Endothelial cell of umbilical vein (primary cell): ENCODE measurements at regions not wholly inside any gene's neighbourhood (a gene's known extent, or its start where the extent isn't known, plus 50 kb on each side); places are given as distances from the start of the nearest gene placed in this dataset.

Experiments used
- BruUV-seq: library from RNA; stranded (reverse); fragments of 400-500 nt; replicated peaks from 2 replicates; lab custom pipeline; 2021; lab: Mats Ljungman, UMichigan
- CTCF ChIA-PET: fragments of 300-600, 350-600 bp; sonication (Branson Sonifier 250); formaldehyde crosslinking; loops from one replicate; lab custom pipeline; 2021; ENCODE audit warnings: antibody characterized with exemption, inconsistent platforms; lab: Charles Lee
- POLR2A ChIA-PET: fragments of 300-600, 350-600 bp; sonication (Branson Sonifier 250); formaldehyde crosslinking; loops from one replicate; lab custom pipeline; 2021; ENCODE audit warnings: antibody characterized with exemption, inconsistent platforms; lab: Charles Lee
- DNase-seq: peaks from one replicate; pipeline ENCODE4 v3.0.0-alpha.2; 2011; ENCODE audit warnings: low read depth, low spot score
- FAIRE-seq: peaks from 2 replicates; lab custom pipeline; 2011; peaks lifted over from hg19 to GRCh38; lab: Jason Lieb, UNC
- H2AFZ ChIP-seq: 2 replicates; pipeline ENCODE4 v1.6.0; 2012; ENCODE audit warnings: low read depth, low read length, control low read depth, inconsistent platforms
- H3K27ac ChIP-seq: 2 replicates; pipeline ENCODE4 v1.5.1; 2011; ENCODE audit warnings: low read depth, mild to moderate bottlenecking, control low read depth, low read length, moderate library complexity; ENCODE audit not compliant: insufficient read depth
- H3K27me3 ChIP-seq, 2 experiments: 2 replicates each; pipeline versions ENCODE4 v1.6.0 to v1.6.1; 2011; ENCODE audit warnings: low read length in 2 of 2, mixed read lengths in 1 of 2; ENCODE audit not compliant: control insufficient read depth in 2 of 2, insufficient read depth in 2 of 2
- H3K36me3 ChIP-seq, 2 experiments: 2 replicates in 1 of 2; 3 replicates in 1 of 2; pipeline ENCODE4 v1.5.1; 2011; ENCODE audit warnings: low read length in 2 of 2, mild to moderate bottlenecking in 1 of 2, moderate library complexity in 1 of 2; ENCODE audit not compliant: control insufficient read depth in 2 of 2, insufficient read depth in 2 of 2; ENCODE audit errors: extremely low read depth in 1 of 2
- H3K4me1 ChIP-seq: 3 replicates; pipeline ENCODE4 v1.5.1; 2011; ENCODE audit warnings: mild to moderate bottlenecking, low read length; ENCODE audit not compliant: control insufficient read depth, insufficient read depth; ENCODE audit errors: extremely low read depth
- H3K4me2 ChIP-seq: 2 replicates; pipeline ENCODE4 v1.6.1; 2011; ENCODE audit warnings: low read length, control low read depth, mixed read lengths; ENCODE audit not compliant: insufficient read depth
- H3K4me3 ChIP-seq, 3 experiments: fragments of 200-600 bp in 1 of 3; sonication (generic), shearing (Covaris generic) in 1 of 3; replicated peaks in 1 of 3; 2 replicates each; pipeline ENCODE4 v1.5.1; 2011 to 2016; ENCODE audit warnings: control low read depth in 3 of 3, low read length in 3 of 3, mild to moderate bottlenecking in 2 of 3, inconsistent platforms in 1 of 3, low read depth in 1 of 3, moderate library complexity in 1 of 3; ENCODE audit not compliant: insufficient read depth in 1 of 3
- H3K79me2 ChIP-seq: 2 replicates; pipeline ENCODE4 v1.6.0; 2012; ENCODE audit warnings: low read length, inconsistent platforms; ENCODE audit not compliant: control insufficient read depth, insufficient read depth
- H3K9ac ChIP-seq: replicated peaks from 2 replicates; pipeline ENCODE3; 2011; ENCODE audit warnings: low read length, control low read depth; ENCODE audit not compliant: insufficient read depth; ENCODE audit errors: extremely low read depth
- H3K9me1 ChIP-seq: replicated peaks from 3 replicates; pipeline ENCODE4 v1.6.0; 2011; ENCODE audit warnings: mild to moderate bottlenecking, low read length; ENCODE audit not compliant: control insufficient read depth, insufficient read depth; ENCODE audit errors: extremely low read depth
- H3K9me3 ChIP-seq: replicated peaks from 2 replicates; pipeline ENCODE4 v1.5.1; 2012; ENCODE audit warnings: low read length, inconsistent platforms; ENCODE audit not compliant: control insufficient read depth, insufficient read depth
- H4K20me1 ChIP-seq: replicated peaks from 2 replicates; pipeline ENCODE3; 2011; ENCODE audit warnings: mild to moderate bottlenecking, low read length; ENCODE audit not compliant: control insufficient read depth, insufficient read depth; ENCODE audit errors: extremely low read depth
- EZH2 ChIP-seq: IDR thresholded peaks from 2 replicates; pipeline ENCODE4 v1.6.1; 2012; ENCODE audit warnings: borderline replicate concordance, low read depth, mild to moderate bottlenecking, moderate library complexity, low read length, inconsistent platforms; ENCODE audit not compliant: severe bottlenecking
- FOS ChIP-seq: IDR thresholded peaks from 2 replicates; pipeline ENCODE4 v1.6.1; 2011; ENCODE audit warnings: mild to moderate bottlenecking, low read length, moderate library complexity, borderline replicate concordance; ENCODE audit not compliant: insufficient read depth
- GATA2 ChIP-seq: IDR thresholded peaks from 2 replicates; pipeline ENCODE4 v1.7.0; 2011; ENCODE audit warnings: low read depth, mild to moderate bottlenecking, moderate library complexity, mixed read lengths, low read length; ENCODE audit not compliant: insufficient read length, insufficient read depth
- JUN ChIP-seq: IDR thresholded peaks from 2 replicates; pipeline ENCODE4 v1.6.1; 2011; ENCODE audit warnings: borderline replicate concordance, low read depth; ENCODE audit not compliant: insufficient read length, insufficient read depth
- MAX ChIP-seq: IDR thresholded peaks from 2 replicates; pipeline ENCODE4 v1.6.1; 2011; ENCODE audit not compliant: insufficient read depth, insufficient read length
- MYC ChIP-seq: IDR thresholded peaks from one replicate; pipeline ENCODE4 v1.6.1; 2011; ENCODE audit warnings: mild to moderate bottlenecking, low read depth, low read length
- POLR2A ChIP-seq: IDR thresholded peaks from 2 replicates; pipeline ENCODE4 v1.6.1; 2012; ENCODE audit warnings: low read depth, mild to moderate bottlenecking, control low read depth, low read length
- POLR2AphosphoS5 ChIP-seq: IDR thresholded peaks from 2 replicates; pipeline ENCODE4 v1.6.1; 2012; ENCODE audit warnings: low read depth, mild to moderate bottlenecking, control low read depth, low read length, moderate library complexity; ENCODE audit not compliant: insufficient read depth
- dilution Hi-C: fragments of 300-500 bp; cut with MboI; formaldehyde crosslinking; loops from one replicate; pipeline ENCODE4 v1.15.0; 2019; ENCODE audit warnings: low sequenced_read_pairs; ENCODE audit not compliant: extremely low pct_ligation_motif_present
- intact Hi-C: fragments of 100-400 bp; cut with micrococcal nuclease; formaldehyde crosslinking; loops from one replicate; pipeline ENCODE4 v1.10.0; 2022
- TF ChIP-seq, protein P1 (sequence below), 2 donors: IDR thresholded peaks; 1 replicate in 1 of 2; 2 replicates in 1 of 2; pipeline ENCODE4 v1.5.1; 2011; ENCODE audit warnings: low read length in 2 of 2, mild to moderate bottlenecking in 2 of 2, moderate library complexity in 2 of 2, control low read depth in 1 of 2, inconsistent platforms in 1 of 2, low read depth in 1 of 2; ENCODE audit not compliant: insufficient read depth in 1 of 2; ENCODE audit errors: extremely low read depth in 1 of 2

DNA sequence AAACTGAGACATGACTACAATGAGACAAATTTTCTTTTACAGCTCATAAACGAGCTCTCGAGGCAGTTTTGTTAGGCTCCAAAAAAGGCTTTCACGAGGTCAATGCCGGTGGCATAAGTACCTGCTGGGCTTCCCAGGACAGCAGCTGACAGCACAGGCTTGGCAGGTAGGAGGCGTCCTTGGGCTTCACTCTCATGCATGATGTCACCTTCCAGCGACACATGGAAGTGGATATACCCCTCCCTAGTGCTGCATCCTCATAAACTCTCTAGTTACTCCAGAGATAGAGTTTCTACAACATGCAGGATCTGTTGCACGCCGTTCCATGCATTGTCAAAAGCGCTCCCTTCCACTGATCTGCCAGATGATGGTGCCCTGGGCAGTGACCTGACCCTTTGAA lies 112.5 kb upstream of the PAXBP1 start:
- no peak overlapping the region for H3K4me3 ChIP-seq
- no peaks in the 10 kb centered on the region for H4K20me1 ChIP-seq
- DNase-seq (no peak), FAIRE-seq (no peak)
- dilution Hi-C loops: no loop called here
- TF ChIP-seq MAX (no peak), POLR2AphosphoS5 (no peak), POLR2A (no peak), JUN (no peak), MYC (no peak), EZH2 (no peak), GATA2 (no peak), FOS (no peak)
- TF ChIP-seq, protein P1, sequence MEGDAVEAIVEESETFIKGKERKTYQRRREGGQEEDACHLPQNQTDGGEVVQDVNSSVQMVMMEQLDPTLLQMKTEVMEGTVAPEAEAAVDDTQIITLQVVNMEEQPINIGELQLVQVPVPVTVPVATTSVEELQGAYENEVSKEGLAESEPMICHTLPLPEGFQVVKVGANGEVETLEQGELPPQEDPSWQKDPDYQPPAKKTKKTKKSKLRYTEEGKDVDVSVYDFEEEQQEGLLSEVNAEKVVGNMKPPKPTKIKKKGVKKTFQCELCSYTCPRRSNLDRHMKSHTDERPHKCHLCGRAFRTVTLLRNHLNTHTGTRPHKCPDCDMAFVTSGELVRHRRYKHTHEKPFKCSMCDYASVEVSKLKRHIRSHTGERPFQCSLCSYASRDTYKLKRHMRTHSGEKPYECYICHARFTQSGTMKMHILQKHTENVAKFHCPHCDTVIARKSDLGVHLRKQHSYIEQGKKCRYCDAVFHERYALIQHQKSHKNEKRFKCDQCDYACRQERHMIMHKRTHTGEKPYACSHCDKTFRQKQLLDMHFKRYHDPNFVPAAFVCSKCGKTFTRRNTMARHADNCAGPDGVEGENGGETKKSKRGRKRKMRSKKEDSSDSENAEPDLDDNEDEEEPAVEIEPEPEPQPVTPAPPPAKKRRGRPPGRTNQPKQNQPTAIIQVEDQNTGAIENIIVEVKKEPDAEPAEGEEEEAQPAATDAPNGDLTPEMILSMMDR (IDR thresholded peaks at IDR 0.05; ENCODE audit: extremely low read depth in 1 of 2, insufficient read depth in 1 of 2, low read depth in 1 of 2, low read length in 2 of 2): no peak
- no peaks in the 10 kb centered on the region for H3K79me2 ChIP-seq
- no peak overlapping the region for H3K9ac ChIP-seq
- no peaks in the 10 kb centered on the region for H3K9me3 ChIP-seq
- intact Hi-C loops: no loop called here
- H2AFZ ChIP-seq: no peak overlapping the region
- no TSS peak for BruUV-seq
- ChIA-PET POLR2A (no interaction called here), CTCF (interaction anchor here (0.7 kb wide), 1 partner anchor 56 kb away, joined by 3 read pairs; no protein-coding TSS in a partner anchor)
- H3K9me1 ChIP-seq: no peaks in the 10 kb centered on the region
- H3K27me3 ChIP-seq: peaks cover 3 to 6% of the 10 kb centered on the region in 2 experiments
- H3K27ac ChIP-seq: no peak overlapping the region
- H3K4me2 ChIP-seq: no peak overlapping the region
- H3K36me3 ChIP-seq: no peaks in the 10 kb centered on the region
- no peaks in the 10 kb centered on the region for H3K4me1 ChIP-seq
